ENCODE measurements at regions not wholly inside any gene's neighbourhood (a gene's known extent, or its start where the extent isn't known, plus 50 kb on each side); places are given as distances from the start of the nearest gene placed in this dataset.

GRCh38 chr6:134515986-134516385 lies 198.1 kb upstream of the SGK1 start:
- H3K36me3 Mint-ChIP-seq (ENCODE audit: insufficient read depth) = no peaks in the 10 kb centered on the region
- H3K4me1 Mint-ChIP-seq (ENCODE audit: low read depth) = peaks cover 21% of the 10 kb centered on the region
- no peak for TF ChIP-seq CTCF (IDR thresholded peaks at IDR 0.05; ENCODE audit: unreplicated experiment)
- H3K27me3 Mint-ChIP-seq = peaks cover 12% of the 10 kb centered on the region
- no peaks in the 10 kb centered on the region for H3K9me3 Mint-ChIP-seq (ENCODE audit: low read depth)
- no peak overlapping the region for H3K4me3 Mint-ChIP-seq (ENCODE audit: low read depth)
- H3K27ac Mint-ChIP-seq = no peak overlapping the region
- no peak for DNase-seq (ENCODE audit: low spot score, unreplicated experiment)

DNA sequence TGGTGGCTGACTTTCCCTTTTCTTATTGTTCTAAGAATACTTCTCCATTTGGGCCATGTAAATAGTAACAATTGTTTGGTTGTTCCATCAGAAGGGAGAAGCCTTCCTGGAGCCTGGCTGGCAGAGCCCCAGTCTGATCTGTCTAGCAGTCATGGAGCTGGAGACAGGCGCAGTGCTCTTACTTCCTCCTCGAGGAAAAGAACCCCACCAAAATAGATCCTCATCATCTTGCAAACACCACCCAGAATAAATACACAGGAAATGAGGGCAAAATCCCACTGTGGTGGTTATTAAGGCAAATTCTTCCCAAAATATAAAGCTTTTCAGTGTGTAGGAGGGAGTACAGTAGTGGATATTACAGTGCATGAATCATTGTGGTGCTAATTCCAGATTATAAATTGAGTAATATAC lies 195.1 kb upstream of the SGK1 start:
- H3K27me3 Mint-ChIP-seq = peaks cover 6% of the 10 kb centered on the region
- H3K4me1 Mint-ChIP-seq (ENCODE audit: low read depth) = peaks cover 18% of the 10 kb centered on the region
- no peaks in the 10 kb centered on the region for H3K36me3 Mint-ChIP-seq (ENCODE audit: insufficient read depth)
- no peak for DNase-seq (ENCODE audit: low spot score, unreplicated experiment)
- no peak overlapping the region for H3K27ac Mint-ChIP-seq
- no peak overlapping the region for H3K4me3 Mint-ChIP-seq (ENCODE audit: low read depth)
- H3K9me3 Mint-ChIP-seq (ENCODE audit: low read depth) = no peaks in the 10 kb centered on the region
- no peak for TF ChIP-seq CTCF (IDR thresholded peaks at IDR 0.05; ENCODE audit: unreplicated experiment)

DNA sequence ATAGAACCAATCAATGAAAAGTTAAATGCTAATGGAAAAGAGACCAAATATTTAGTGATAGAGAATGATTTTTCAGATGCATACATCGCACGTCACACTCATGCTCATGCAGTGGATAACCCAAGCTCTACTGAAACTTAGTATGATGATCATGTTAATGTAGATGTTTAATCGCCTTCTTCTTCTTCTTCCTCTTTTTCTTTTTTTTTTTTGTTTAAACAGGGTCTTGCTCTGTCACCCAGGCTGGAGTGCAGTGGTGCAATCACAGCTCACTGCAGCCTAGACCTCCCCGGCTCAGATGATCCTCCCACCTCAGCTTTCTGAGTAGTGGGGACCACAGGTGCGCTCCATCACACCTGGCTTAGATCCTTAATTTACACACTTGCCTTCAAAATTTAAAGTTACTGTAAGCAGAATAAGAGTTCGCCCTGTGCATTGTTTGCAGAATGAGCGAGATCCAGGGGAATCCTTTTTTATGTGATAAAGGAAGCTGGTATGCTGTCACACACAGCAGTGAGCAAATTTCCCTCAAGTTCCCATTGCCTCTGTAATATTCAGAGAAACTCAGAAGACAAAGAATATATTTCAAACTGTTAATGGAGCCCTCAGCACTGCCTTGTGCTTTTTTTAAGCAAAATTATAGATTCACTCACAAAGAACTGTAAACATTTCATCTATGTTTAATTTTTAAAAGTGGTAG lies 194.2 kb upstream of the SGK1 start:
- no peak for TF ChIP-seq CTCF (IDR thresholded peaks at IDR 0.05; ENCODE audit: unreplicated experiment)
- H3K36me3 Mint-ChIP-seq (ENCODE audit: insufficient read depth) = no peaks in the 10 kb centered on the region
- H3K27ac Mint-ChIP-seq = no peak overlapping the region
- no peak for DNase-seq (ENCODE audit: low spot score, unreplicated experiment)
- H3K9me3 Mint-ChIP-seq (ENCODE audit: low read depth) = no peaks in the 10 kb centered on the region
- no peak overlapping the region for H3K4me3 Mint-ChIP-seq (ENCODE audit: low read depth)
- H3K4me1 Mint-ChIP-seq (ENCODE audit: low read depth) = peaks cover 12% of the 10 kb centered on the region
- H3K27me3 Mint-ChIP-seq = no peaks in the 10 kb centered on the region

DNA sequence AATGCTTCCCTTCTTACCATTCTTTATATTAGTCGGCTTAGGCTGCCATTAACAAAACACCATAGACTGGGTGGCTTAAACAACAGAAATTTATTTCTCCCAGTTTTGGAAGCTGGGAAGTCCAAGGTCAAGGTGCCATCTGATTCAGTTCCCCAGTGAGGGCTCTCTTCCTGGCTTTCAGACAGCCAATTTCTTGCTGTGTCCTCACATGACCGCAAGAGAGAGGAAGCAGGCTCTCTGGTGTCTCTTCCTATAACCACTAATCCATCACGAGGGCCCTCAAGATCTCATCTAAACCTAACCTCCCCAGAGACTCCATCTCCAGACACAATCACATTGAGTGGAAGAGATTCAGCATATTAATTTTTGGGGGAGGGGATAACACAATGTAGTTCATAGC lies 193.0 kb upstream of the SGK1 start:
- no peaks in the 10 kb centered on the region for H3K36me3 Mint-ChIP-seq (ENCODE audit: insufficient read depth)

GRCh38 chr6:134510142-134510541 lies 192.2 kb upstream of the SGK1 start:
- Mint-ChIP-seq H3K4me1 (ENCODE audit: low read depth) (peaks cover 10% of the 10 kb centered on the region), H3K9me3 (ENCODE audit: low read depth) (no peaks in the 10 kb centered on the region), H3K4me3 (ENCODE audit: low read depth) (no peak overlapping the region), H3K36me3 (ENCODE audit: insufficient read depth) (no peaks in the 10 kb centered on the region), H3K27me3 (no peaks in the 10 kb centered on the region), H3K27ac (no peak overlapping the region)
- no peak for TF ChIP-seq CTCF (IDR thresholded peaks at IDR 0.05; ENCODE audit: unreplicated experiment)
- DNase-seq (ENCODE audit: low spot score, unreplicated experiment) = no peak

More for the DNA sequence above, 193.0 kb upstream of the SGK1 start:
- Mint-ChIP-seq H3K9me3 (ENCODE audit: low read depth) (no peaks in the 10 kb centered on the region), H3K27me3 (no peaks in the 10 kb centered on the region), H3K27ac (no peak overlapping the region), H3K4me1 (ENCODE audit: low read depth) (peaks cover 10% of the 10 kb centered on the region), H3K4me3 (ENCODE audit: low read depth) (no peak overlapping the region)
- no peak for TF ChIP-seq CTCF (IDR thresholded peaks at IDR 0.05; ENCODE audit: unreplicated experiment)
- no peak for DNase-seq (ENCODE audit: low spot score, unreplicated experiment)
